ENCODE measurements at regions not wholly inside any gene's neighbourhood (a gene's known extent, or its start where the extent isn't known, plus 50 kb on each side); places are given as distances from the start of the nearest gene placed in this dataset.

GRCh38 chr3:86661817-86662216 lies 329.1 kb downstream of the VGLL3 start:
- intact Hi-C loops (cut with micrococcal nuclease; ENCODE audit: unreplicated experiment) = no loop called here
- no TSS peak for BruUV-seq (replicated peaks)
- H3K27ac ChIP-seq (ENCODE audit: low read length) = no peak overlapping the region
- H3K4me3 ChIP-seq (ENCODE audit: low read depth in 2 of 2, low read length in 2 of 2) = no peak overlapping the region
- DNase-seq (ENCODE audit: low read depth, low spot score) (no peak), ATAC-seq (no peak)
- H3K9me3 ChIP-seq (ENCODE audit: control insufficient read depth, insufficient read depth, low read depth, low read length) = no peaks in the 10 kb centered on the region
- no peaks in the 10 kb centered on the region for H3K4me1 ChIP-seq (ENCODE audit: control insufficient read depth, insufficient read depth, low read length)
- ChIA-PET CTCF (no interaction called here), POLR2A (no interaction called here)
- H3K27me3 ChIP-seq (ENCODE audit: control insufficient read depth, insufficient read depth, low read length) = no peaks in the 10 kb centered on the region
- in situ Hi-C loops (cut with HindIII; ENCODE audit: low pct_unique_long_range_greater_than_20kb, low sequenced_read_pairs) = no loop called here
- H3K36me3 ChIP-seq (ENCODE audit: control insufficient read depth, insufficient read depth, low read length) = no peaks in the 10 kb centered on the region
- TF ChIP-seq TCF7L2 (IDR thresholded peaks at IDR 0.05; ENCODE audit: low read depth, low read length) (no peak), CTCF (IDR thresholded peaks at IDR 0.05) (no peak), SIN3A (IDR thresholded peaks at IDR 0.05; ENCODE audit: borderline replicate concordance, insufficient read depth, low read depth, low read length) (no peak), POLR2AphosphoS5 (IDR thresholded peaks at IDR 0.05; ENCODE audit: low read depth, low read length) (no peak), REST (IDR thresholded peaks at IDR 0.05; ENCODE audit: insufficient read depth in 1 of 2, low read depth in 2 of 2, low read length in 1 of 2) (no peak)

- in situ Hi-C loops (cut with HindIII; ENCODE audit: low pct_unique_long_range_greater_than_20kb, low sequenced_read_pairs) (no loop called here), intact Hi-C loops (cut with micrococcal nuclease; ENCODE audit: unreplicated experiment) (no loop called here)
- DNase-seq (ENCODE audit: low read depth, low spot score) (no peak), ATAC-seq (no peak)
- BruUV-seq (replicated peaks) = no TSS peak
- H3K27me3 ChIP-seq (ENCODE audit: control insufficient read depth, insufficient read depth, low read length) = no peaks in the 10 kb centered on the region
- no peak overlapping the region for H3K4me3 ChIP-seq (ENCODE audit: low read depth in 2 of 2, low read length in 2 of 2)
- ChIA-PET POLR2A (no interaction called here), CTCF (no interaction called here)
- no peaks in the 10 kb centered on the region for H3K9me3 ChIP-seq (ENCODE audit: control insufficient read depth, insufficient read depth, low read depth, low read length)
- H3K27ac ChIP-seq (ENCODE audit: low read length) = no peak overlapping the region
- TF ChIP-seq REST (IDR thresholded peaks at IDR 0.05; ENCODE audit: insufficient read depth in 1 of 2, low read depth in 2 of 2, low read length in 1 of 2) (no peak), CTCF (IDR thresholded peaks at IDR 0.05) (no peak), TCF7L2 (IDR thresholded peaks at IDR 0.05; ENCODE audit: low read depth, low read length) (no peak), SIN3A (IDR thresholded peaks at IDR 0.05; ENCODE audit: borderline replicate concordance, insufficient read depth, low read depth, low read length) (no peak), POLR2AphosphoS5 (IDR thresholded peaks at IDR 0.05; ENCODE audit: low read depth, low read length) (no peak)
- no peaks in the 10 kb centered on the region for H3K4me1 ChIP-seq (ENCODE audit: control insufficient read depth, insufficient read depth, low read length)
- no peaks in the 10 kb centered on the region for H3K36me3 ChIP-seq (ENCODE audit: control insufficient read depth, insufficient read depth, low read length)
These were observed 332.1 kb downstream of the VGLL3 start for GRCh38 chr3:86658876-86659275.

Measured in Panc1 (cell line).